SW 1271 (cell line): ENCODE measurements at regions not wholly inside any gene's neighbourhood (a gene's known extent, or its start where the extent isn't known, plus 50 kb on each side); places are given as distances from the start of the nearest gene placed in this dataset.
"Not testable (repeated sequence)": the region's sequence is repeated elsewhere in the genome, so short reads cannot be mapped to it uniquely, and the experiment has no call there.

ENCODE experiments used
- DNase-seq, 2 experiments: peaks; one replicate each; lab custom pipeline; 2025; lab: John Stamatoyannopoulos, UW

DNA sequence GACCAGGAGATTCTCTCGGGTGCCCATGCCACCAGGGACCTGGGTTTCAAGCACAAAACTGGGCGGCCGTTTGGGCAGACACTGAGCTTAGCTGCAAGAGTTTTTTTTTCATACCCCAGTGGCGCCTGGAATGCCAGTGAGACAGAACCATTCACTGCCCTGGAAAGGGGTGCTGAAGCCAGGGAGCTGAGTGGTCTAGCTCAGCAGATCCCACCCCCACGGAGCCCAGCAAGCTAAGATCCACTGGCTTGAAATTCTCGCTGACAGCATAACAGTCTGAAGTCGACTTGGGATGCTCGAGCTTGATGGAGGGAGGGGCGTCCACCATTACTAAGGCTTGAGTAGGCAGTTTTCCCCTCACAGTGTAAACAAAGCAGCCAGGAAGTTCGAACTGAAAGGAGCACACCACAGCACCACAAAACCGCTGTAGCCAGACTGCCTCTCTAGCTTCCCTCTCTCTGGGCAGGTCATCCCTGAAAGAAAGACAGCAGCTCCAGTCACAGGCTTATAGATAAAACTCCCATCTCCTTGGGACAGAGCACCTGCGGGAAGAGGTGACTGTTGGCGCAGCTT, 157.7 kb downstream of the GIPC2 start:
- not testable (repeated sequence) for DNase-seq

DNA sequence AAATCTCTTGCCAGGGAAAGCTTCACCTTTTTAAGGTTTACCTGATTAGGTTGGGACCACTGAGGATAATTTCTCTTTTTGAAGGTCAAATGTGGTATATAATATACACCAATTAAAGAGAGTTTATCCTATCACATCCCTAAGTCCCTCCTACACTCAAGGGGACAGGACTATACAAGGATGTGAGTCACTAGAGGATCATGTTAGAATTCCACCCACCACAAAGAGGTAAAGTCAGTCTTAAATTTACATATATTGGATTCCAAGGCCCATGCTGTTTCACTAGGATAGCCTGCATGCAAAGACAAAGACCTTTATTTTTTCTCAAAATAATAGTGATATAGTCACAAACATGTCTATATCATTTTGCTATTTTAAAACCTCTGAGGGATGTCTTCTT, 164.4 kb downstream of the GIPC2 start:
- no peak for DNase-seq

DNA sequence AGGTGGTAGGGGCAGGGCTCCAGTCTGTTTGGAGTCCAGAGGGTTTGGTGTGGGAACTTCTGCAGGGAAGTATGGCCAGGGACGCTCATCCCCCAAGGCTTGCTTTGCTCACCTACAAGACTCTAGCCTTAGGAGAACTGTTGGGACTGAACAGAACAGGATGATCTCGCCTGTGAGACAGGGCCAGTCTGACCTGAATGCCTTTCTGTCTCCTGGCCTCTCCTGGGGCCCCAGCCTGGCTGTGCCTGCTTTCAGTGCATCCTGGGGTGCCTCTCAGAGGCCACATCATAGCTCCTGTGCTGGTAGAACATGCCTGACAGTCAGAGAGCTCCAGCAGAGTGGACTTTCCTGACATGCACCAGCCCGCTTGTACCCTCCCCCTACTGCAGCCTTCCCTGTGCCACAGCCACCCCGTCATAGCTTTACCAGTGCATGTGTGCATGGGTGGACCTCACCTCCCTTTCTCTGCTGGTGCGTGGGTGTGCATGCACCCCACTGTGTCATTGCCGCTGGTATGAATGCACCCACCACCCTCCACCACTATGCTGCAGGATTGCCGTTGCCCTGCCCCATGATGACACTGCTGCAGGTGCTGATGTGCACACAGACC, 165.8 kb downstream of the GIPC2 start:
- no peak for DNase-seq

DNA sequence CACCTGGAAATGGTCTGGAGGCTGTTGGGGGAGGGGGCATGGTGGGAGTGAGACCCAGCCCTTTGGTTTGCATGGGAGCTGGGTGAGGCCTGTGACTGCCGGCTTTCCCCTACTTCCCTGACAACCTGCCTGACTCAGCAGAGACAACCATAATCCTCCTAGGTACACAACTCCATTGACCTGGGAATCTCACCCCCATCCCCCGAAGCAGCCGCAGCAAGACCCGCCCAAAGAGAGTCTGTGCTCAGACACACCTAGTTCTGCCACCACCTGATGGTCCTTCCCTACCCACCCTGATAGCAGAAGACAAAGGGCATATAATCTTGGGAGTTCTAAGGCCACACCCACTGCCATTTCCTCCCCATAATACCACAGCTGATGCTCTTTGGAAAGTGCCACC, 168.6 kb downstream of the GIPC2 start:
- DNase-seq = no peak

DNA sequence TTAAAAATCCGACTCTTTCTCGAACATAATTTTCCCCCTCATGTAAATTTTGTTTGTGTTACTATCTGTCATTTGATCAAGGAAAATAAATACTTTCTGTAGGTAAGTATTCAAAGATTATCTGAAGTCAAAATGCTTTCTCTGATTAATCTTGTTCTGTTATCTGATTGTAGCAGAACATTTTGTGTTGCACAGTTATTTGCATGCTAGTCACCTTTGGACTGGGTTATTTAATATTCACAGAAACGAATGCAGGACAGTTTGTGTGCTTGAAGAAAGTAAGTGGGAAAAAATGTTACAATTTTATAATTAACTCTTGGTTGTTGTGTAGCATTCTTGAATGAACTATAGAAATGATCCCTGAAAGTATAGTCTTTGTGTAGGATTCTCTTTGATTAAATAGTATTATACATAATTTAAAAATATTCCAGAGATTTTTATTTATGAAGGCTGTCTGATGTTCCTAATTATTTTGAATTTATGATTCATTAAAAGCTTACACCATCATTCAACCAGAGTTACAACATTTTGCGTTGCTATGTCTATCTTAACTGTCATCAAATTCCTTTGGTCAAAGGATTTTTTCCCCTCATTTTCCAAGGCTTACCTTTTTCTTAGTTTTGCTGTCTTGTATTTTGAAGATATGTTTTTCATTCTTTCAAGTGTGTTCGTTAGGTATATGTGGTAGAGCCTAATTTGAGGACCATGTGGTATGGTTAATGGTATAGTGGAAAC, 176.6 kb downstream of the GIPC2 start:
- DNase-seq = no peak

DNA sequence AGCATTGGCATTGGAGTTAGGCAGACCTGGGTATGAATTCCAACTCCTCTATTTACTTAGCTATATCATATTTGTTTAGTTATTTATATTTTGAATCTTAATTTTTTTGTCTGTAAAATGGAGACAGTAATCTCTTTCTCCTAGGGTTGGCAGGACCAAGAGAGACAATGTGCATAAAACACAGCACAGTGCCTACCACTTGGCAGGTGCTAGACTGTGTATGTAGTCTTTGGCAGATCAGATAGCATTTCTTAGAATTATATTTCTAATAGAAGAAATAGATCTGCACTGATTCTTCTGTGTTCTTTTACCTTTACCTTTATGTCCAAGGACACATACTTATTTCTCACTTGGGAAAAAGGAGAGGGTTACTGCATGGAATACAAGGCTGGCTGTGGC, 177.2 kb downstream of the GIPC2 start:
- no peak for DNase-seq

DNA sequence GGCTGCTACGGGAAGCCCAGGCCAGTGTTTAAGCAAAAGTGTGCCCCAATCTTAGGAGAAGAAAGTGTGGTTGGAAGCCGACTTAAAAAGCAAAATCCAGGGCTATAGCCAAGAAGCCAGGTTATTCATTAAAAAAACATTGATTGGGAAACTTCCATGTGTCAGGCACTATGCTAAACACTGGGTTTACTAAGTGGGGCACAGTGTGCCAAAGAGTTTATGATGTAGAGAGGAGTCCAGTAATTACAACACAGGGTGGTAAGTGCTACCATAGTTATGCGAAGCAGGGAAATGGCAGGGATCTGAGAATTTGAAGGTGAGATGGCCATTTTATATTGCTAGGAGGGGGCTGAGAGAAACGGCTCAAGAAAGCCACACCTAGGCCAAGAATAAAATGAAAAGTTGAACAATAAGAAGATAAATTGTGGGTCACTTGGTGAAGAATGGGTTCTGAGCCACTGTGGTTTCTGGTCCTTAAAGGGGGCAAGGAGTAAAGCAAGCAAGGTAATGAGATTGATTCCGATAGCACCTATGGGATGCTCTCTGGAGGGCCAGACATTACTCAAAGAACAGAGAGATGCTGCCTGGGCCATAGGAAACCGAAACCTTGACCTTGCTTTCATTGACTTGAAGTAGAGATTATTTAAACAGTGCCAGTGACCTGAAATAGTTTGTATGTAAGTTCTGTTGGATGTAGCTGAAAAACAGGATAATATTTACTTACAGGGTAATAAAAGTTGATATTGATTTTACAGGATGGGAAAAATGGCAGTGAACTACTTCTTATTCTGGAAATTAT, 177.8 kb downstream of the GIPC2 start:
- no peak for DNase-seq

DNA sequence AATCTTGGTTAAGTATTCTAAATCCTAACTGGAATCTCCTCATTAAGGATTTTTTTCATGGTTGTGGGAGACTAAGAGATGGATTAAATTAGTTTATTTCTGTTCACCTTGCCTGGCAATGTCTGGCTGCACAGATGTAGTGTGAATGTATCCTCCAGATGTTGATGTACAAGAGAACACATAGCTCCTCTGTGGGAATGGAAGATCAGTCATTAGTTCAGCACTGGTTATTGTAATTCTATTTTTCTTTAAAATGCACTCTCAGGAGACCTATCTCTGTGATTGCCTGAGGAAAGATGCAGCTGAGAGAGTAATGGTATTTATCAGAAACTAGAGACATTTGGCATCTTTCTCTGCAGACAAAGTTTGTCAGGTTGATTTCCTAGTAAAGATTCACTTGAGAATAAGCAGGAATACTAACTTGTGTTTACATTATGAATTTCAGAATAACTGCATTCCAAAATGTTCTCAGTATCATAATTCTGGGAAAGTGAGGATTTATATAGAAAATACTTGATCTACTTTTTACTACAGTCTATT, 178.6 kb downstream of the GIPC2 start:
- no peak for DNase-seq

DNA sequence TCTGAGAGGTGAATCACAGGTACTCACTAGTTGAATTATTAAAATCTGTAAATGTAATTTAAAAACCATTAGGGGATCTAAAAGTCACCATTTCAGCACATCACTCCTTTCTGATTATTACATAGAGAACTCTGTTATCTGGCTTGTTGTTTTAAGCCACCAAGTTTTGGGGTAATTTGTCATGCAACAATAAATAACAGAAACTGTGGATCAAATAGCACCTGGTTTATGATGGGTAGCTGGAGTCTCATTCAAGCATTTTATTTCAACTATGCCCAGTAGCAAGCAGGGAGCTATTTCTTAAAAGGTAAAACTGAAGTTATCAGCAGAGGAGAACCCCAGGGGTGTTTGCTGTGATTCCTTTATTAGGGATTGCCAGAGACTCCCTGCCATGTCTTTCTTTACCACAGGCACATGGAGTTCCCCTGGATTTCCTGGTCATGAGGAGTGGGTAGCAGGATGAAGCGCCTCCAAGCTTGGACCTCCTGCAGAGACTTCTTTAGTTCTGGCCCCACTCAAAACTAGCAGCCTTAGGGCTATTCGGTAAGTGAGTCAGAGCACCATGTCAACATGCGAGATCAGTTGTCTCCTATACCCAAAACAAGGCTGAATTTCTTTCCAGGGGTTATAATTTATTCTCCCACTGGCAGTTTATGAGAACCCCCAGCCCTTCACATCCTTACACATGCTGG, 179.2 kb downstream of the GIPC2 start:
- no peak for DNase-seq

DNA sequence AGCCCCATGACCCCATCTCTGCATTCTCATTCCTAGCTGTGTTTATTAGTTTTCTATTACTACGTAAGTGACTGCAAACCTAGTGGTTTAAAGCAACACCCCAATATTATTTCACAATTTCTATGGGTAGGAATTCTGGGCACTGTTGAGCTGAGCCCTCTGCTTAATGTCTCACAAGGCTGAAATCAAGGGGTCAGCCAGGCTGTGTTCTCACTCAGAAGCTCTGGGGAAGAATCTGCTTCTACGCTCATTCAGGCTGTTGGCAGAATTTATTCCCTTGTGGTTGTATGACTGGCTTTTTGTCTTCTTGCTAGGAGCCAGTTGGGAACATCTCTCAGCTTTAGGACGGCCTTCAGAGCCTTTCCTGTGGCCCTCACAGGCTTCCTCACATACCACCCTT, 181.0 kb downstream of the GIPC2 start:
- no peak for DNase-seq

DNA sequence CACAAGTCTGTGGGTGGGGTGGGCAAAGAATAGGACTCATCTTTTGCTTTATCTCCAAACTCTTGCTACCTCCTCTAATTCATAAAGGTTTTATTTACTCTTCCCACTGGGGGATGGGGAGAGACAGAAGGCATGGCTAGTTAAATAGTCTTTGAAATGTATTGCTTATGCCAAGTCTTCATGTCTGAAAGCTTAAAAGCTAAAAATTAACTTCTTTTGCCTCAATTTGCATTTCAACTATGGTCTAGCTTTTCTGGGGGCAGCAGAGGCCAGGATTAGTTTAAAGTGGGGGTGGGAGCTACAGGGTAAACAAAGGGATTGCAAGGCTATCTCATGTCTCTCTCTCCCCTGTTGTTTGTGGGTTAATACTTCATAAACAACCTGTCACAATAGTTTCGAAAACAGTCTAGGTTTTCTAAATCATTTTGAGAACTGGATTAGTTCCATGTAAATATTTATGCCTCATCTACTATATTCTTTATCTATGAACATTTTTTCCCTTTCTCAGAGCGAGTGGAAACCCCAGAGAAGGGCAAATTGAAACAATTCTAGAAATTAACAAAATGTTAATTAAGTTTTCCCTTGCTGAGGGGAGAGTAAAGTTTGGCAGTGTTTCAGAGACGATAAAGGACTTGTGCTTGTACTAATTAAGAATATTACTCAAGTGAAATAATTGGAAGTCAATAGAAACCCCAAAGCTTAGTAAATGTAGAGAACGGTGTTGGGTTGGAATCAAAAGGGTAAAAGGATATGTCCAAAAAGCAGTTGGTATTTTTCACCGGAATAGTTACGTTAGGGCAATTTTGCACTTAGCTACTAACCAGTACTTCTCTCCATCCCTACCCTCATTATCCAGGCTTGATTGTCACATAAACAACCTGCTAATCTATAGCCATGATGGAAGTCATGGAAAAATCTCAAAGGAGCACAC, 182.2 kb downstream of the GIPC2 start:
- DNase-seq = no peak

DNA sequence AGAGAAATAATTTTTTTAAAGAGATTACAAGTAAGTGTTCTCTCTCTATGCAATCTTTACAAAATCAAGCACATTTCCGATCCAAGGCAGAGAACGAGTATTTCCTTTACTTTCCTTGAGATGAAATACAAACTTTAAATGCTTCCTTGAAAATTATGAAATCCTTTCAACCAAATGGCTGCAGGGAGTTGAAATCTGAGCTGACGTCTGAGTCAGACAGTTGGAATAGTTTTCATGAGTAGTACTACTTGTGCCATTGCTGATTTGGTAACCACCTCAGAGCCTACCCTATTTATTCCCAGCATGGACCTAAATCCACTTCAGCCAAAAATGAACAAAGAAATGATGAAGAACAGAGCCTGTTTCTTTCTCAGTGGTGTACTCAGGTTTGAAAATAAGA, 183.6 kb downstream of the GIPC2 start:
- no peak for DNase-seq

DNA sequence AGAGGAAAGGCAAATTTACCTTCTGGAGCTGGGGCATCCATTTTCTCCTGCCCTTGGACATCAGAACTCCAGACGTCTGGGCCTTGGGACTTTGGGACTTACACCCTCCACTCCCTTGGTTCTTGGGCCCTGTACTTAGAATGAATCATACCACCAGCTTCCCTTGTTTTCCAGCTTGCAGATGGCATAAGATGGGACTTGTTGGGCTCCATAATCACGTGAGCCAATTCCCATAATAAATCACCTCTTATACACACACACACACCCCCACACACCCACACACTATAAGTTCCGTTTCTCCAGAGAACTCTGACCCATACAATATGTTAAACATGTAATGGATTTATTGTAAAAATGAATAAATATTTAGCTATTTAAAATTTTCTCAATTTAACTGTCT, 185.7 kb downstream of the GIPC2 start:
- DNase-seq = no peak

DNA sequence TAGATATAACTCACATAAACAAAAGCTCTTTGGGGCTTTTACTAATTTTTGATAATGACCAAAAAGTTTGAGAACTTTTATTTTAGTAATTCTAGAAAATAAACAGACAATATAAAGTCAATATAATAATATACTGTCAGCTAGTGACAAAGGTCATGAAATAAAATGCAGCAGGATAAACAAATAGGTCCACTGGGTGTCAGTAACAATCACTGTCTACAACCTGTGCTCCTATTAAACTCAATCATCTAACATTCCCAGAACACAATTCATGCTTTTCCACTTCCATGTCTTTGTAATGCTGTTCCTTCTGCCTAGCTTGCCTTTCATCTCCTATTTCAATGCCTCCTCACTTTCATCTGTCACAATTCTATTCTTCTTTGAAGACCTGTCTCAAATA, 186.1 kb downstream of the GIPC2 start:
- DNase-seq = no peak

DNA sequence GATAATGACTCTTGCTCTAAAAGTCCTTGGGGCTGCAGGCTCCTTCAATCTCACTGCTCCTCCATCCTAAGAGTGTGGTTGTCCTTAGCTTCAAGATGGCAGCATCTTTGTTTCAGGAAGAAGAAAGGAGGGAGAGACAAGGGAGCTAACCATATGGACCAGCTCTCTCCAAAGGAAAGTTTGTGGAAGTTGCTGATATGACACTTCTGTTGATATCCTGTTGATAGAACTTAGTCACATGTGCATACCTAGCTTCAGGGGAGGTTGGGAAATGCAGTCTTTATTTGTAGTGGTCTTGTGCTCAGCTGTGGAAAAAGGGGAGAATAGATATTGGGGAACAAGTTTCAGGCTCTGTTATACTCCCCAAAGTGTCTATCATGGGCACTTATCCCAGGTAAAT, 186.9 kb downstream of the GIPC2 start:
- DNase-seq = no peak

DNA sequence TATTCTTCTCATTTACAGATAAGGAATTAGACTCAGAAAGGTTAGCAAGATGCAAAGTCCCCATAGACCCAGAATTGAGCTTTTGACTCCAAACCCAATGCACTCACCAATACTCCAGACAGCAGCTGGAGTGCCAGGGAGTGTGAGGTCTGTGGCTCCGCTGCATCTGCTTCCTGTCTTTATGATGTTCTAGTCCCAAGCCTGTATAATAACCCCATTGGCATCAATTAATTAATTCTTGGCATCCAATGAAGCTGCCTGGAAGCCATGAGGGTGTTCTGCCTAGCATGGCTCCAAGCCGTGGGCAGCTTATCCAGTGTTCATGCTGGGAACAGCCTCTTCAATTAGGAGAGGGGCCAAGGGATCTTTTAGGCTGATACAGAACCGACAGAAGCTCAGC, 188.7 kb downstream of the GIPC2 start:
- DNase-seq = no peak

DNA sequence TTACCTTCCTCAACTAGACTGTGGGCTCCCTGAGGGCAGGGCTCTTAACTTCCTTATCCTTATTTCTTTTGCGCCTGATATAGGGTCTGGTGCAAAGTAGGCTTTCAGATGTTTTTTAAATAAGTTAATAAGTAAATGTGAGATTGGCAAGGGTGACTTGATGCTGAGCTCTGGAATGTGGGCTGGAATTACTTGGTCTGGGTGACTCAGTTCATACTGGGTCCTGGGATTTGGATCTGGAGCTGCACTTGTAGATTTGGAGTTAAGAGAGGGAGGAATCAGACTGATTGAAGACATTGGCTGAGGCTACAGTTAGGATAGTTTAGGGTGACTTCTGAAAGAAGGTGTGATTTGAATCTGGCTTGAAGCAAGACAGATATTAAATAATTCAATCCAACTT, 190.9 kb downstream of the GIPC2 start:
- no peak for DNase-seq

DNA sequence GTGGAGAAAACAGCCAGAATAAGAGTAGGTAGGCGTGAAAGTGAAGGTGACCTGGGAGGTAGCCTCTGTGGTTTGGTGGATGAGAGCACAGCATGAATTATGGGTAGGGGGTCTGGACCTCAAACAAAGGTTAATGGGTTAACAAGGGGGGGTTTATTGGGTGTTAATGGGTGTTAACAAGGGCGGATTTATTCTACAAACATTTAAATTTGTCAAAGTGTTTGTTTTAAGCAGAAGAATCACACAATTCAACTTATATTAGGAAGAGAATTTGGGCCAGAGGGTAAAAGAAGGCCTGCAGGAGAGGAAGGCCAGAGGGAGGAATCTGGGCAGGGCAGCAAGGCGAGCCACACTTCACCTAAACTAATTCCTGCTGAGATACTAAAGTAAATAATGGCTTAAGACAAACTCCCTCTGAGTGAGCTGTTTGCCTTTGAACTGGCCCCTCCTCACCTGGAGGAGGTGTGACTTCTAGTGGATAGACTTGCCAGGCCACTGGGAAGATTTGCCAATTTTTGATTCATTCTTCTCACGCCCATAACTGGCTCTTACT, 191.7 kb downstream of the GIPC2 start:
- DNase-seq = no peak

DNA sequence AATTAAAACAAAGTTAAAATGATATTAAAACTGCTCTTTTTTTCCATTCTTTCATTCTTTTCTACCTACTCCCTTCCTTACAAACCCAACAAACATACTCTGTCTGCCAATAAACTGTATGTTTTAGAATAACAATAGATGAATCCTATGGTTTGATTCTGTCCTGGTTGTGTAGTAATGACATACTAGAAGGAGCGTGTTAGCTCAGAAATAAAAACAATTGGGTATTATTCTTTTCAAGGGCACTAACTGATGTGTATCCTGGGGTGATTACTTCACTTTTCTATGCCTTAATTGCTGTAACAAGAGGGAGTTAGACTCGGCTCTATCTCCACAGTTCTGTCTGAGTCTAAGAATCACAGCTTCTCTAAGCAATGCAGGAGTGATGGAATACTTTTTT, 194.4 kb downstream of the GIPC2 start:
- no peak for DNase-seq

DNA sequence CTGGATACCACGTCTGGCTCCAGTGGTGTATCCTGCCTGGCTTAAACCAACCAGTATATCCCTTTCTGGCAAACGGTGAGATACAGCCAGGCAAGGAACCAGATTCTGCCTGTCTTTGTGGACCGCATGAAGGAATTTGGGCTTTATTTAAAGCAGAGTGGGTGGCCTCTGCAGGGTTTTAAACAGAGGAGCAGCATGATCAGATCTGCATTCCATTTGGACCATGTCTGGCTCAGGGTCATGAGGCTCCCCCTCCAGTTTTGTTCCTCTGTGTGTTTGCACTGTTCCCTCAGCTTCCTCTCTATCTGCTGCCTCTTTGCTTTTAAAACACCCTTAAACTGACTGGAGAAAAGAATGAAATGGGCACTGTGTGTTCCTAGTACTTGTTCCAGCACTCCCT, 195.0 kb downstream of the GIPC2 start:
- DNase-seq = no peak

DNA sequence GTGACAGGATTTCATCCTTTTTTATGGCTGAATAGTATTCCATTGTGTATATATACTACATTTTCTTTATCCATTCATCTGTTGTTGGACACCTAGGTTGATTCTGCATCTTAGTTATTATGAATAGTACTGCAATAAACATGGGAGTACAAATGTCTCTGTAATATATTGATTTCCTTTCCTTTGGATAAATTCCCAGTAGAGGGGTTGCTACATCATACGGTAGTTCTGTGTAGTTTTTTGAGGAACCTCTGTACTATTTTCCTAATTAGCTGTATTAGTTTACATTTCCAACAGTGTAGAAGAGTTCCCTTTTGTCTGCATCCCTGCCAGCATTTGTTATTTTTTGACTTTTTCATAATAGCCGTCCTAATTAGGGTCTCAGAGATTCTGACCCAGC, 201.3 kb downstream of the GIPC2 start:
- DNase-seq = no peak
